Heart left ventricle (tissue), 16 donors: ENCODE measurements at regions not wholly inside any gene's neighbourhood (a gene's known extent, or its start where the extent isn't known, plus 50 kb on each side); places are given as distances from the start of the nearest gene placed in this dataset.

Experiments used
- ATAC-seq, 4 donors: fragments of 200-7000 bp; cut with Tn5 transposase; one replicate each; pipeline ENCODE4 v1.9.1; 2020 to 2022; ENCODE audit warnings: moderate library complexity in 4 of 4, mild to moderate bottlenecking in 3 of 4, moderate number of reproducible peaks in 1 of 4
- DNase-seq, 5 donors: peaks; one replicate each; pipeline ENCODE4 v3.0.0-alpha.2; 2020
- H3K27ac ChIP-seq, 12 donors: fragments of 200-600 bp; sonication (generic) in 4 of 12; one replicate each; pipeline versions ENCODE4 v1.5.0 to v1.8.0; 2016 to 2022; ENCODE audit warnings: mild to moderate bottlenecking in 2 of 12
- H3K27me3 ChIP-seq, 9 donors: fragments of 200-600 bp; sonication (generic) in 2 of 9; one replicate each; pipeline versions ENCODE4 v1.5.1 to v1.8.0; 2016 to 2022; ENCODE audit warnings: mild to moderate bottlenecking in 3 of 9
- H3K36me3 ChIP-seq, 9 donors: fragments of 200-600 bp; sonication (generic) in 2 of 9; one replicate each; pipeline versions ENCODE4 v1.5.0 to v1.8.0; 2018 to 2022; ENCODE audit warnings: mild to moderate bottlenecking in 2 of 9
- H3K4me1 ChIP-seq, 12 donors: fragments of 200-600 bp; sonication (generic) in 4 of 12; one replicate each; pipeline versions ENCODE4 v1.5.0 to v1.8.0; 2016 to 2022; ENCODE audit warnings: mild to moderate bottlenecking in 3 of 12
- H3K4me3 ChIP-seq, 12 donors: fragments of 200-600 bp; sonication (generic) in 4 of 12; one replicate each; pipeline versions ENCODE4 v1.5.0 to v1.8.0; 2017 to 2022; ENCODE audit warnings: mild to moderate bottlenecking in 9 of 12, moderate library complexity in 4 of 12
- H3K9me3 ChIP-seq, 12 donors: fragments of 200-600 bp; sonication (generic) in 4 of 12; one replicate each; pipeline versions ENCODE4 v1.5.0 to v1.8.0; 2016 to 2022; ENCODE audit warnings: mild to moderate bottlenecking in 1 of 12
- POLR2A ChIP-seq, 2 donors: fragments of 450-650 bp; IDR thresholded peaks; one replicate each; pipeline ENCODE4 v1.6.1; 2017; ENCODE audit warnings: antibody characterized with exemption in 2 of 2, mild to moderate bottlenecking in 2 of 2, moderate library complexity in 2 of 2
- WGBS, 4 donors: extraction: QIAGEN DNeasy Blood & Tissue Kit in 2 of 4; methylation state at CpG; one replicate each; pipeline versions ENCODE4 v1.1.5 to v1.1.7; 2013 to 2018; 5-methylcytosine and 5-hydroxymethylcytosine counted together
- intact Hi-C, 10 donors: fragments of 100-400 bp; cut with DNase I; formaldehyde crosslinking; loops; one replicate each; pipeline versions ENCODE4 v1.11.1 to v1.14.2; 2022
- TF ChIP-seq, protein P1 (sequence below), 12 donors: fragments of 200-600 bp; sonication (generic) in 4 of 12; IDR thresholded peaks; one replicate each; pipeline versions ENCODE4 v1.5.0 to v1.8.0; 2018 to 2022; ENCODE audit warnings: antibody characterized with exemption in 12 of 12, mild to moderate bottlenecking in 5 of 12
- donor health status: ischemic (EF 13 %, LVEDD 7.1; RV severe dilation, severe dysfunction).
- donor health status: healthy with polysubstance abuse.
- donor health status: DM: no; HTN: yes; CAD: no.
- donor health status: DM: no; HTN: no; CAD: no.
- donor health status: ischemic (EF 25% LVEDD 6.9; RV normal size, moderate dysfunction).
- donor health status: ischemic (EF 25% LVEDD 5.7; RV mildly dilated, moderate dysfunction).
- donor health status: healthy.
- donor health status: DM: yes; HTN: yes; CAD: no.
- donor health status: ischemic (EF 35%, LVEDD 5.7; RV mildly dilated, moderate dysfunction).
- donor health status: nonischemic (EF 11% LVEDD 7.7; RV severe dilation, severe dysfunction).
- donor health status: DM: yes; HTN: yes; CAD: no.
- donor health status: PGD.
- donor health status: ischemic (EF 29% LVEDD 5.4; RV normal size, mild dysfunction).
- donor health status: nonischemic (EF 23%, LVEDD 6.1; RV moderate dilation, normal function).

DNA sequence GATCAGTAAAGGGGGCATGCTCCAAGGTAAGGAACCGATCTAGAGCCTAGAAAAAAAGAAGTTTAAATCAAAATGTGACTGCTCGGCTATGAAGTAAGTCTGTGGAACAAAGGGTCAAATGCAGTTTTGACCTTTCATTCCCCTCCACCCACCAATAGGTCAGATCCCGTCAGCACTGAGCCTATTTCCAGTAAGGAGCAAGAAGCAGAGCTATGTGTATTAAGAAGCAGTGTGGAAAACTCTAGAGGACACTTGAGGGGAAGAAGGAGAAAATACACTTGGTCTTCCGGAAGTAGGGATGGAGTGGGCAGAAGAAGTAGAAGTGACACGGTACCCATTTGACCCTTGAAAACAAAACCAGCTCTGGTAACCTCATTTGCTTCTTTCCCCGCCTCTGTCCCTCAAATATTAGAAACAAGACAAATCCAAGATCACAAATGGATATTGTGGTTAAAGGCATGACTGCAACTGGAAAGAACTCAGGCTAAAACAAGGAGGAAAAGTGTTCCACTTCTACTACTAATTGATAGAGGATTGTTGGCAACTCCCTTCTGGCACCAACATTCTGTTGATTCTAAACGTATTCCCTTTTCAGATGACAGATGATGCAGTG is 888.3 kb upstream of the NR2F2 start:
- H3K9me3 ChIP-seq: no peaks in the 10 kb centered on the region
- TF ChIP-seq POLR2A (IDR thresholded peaks at IDR 0.05): no peak
- TF ChIP-seq, protein P1, sequence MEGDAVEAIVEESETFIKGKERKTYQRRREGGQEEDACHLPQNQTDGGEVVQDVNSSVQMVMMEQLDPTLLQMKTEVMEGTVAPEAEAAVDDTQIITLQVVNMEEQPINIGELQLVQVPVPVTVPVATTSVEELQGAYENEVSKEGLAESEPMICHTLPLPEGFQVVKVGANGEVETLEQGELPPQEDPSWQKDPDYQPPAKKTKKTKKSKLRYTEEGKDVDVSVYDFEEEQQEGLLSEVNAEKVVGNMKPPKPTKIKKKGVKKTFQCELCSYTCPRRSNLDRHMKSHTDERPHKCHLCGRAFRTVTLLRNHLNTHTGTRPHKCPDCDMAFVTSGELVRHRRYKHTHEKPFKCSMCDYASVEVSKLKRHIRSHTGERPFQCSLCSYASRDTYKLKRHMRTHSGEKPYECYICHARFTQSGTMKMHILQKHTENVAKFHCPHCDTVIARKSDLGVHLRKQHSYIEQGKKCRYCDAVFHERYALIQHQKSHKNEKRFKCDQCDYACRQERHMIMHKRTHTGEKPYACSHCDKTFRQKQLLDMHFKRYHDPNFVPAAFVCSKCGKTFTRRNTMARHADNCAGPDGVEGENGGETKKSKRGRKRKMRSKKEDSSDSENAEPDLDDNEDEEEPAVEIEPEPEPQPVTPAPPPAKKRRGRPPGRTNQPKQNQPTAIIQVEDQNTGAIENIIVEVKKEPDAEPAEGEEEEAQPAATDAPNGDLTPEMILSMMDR (IDR thresholded peaks at IDR 0.05): no peak
- intact Hi-C loops: no loop called here
- no peaks in the 10 kb centered on the region for H3K36me3 ChIP-seq
- ATAC-seq: peak; percentile 48 to 62 (median 62)
- peak overlapping the region in 10 of 12 donors; percentile 26 to 70 (median 52) for H3K27ac ChIP-seq
- no peak for DNase-seq
- H3K27me3 ChIP-seq: no peaks in the 10 kb centered on the region
- H3K4me3 ChIP-seq: no peak overlapping the region
- 72 to 84% (median 75%) methylated on average over 7 of the region's 7 CpGs for WGBS, 4 donors
- H3K4me1 ChIP-seq: peaks cover 0 to 14% (median 0%) of the 10 kb centered on the region in 12 donors

DNA sequence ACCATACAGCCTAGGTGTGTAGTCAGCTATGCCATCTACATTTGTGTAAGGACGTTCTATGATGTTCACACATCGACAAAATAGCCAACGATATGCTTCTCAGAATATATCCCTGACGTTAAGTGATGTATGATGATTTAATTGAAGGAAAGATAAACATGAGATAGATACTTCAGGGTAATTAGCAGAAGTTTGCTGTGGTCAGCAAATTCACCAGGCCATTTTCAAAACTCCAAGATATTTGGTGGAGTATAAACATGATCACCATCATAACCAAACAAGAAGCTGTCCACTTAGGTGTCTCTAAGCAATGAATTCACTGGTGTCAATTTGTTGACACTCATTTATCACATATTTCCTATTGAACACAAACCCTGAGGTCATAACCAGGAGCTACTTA is 885.6 kb upstream of the NR2F2 start:
- DNase-seq: no peak
- Histone ChIP-seq H3K4me1 (peaks cover 0 to 14% (median 0%) of the 10 kb centered on the region in 12 donors), H3K4me3 (no peak overlapping the region), H3K27me3 (no peaks in the 10 kb centered on the region), H3K9me3 (no peaks in the 10 kb centered on the region), H3K36me3 (no peaks in the 10 kb centered on the region), H3K27ac (no peak overlapping the region)
- TF ChIP-seq POLR2A (IDR thresholded peaks at IDR 0.05): no peak
- TF ChIP-seq, protein P1 (IDR thresholded peaks at IDR 0.05): no peak
- intact Hi-C loops: no loop called here
- ATAC-seq: no peak
- 91 to 97% (median 95%) methylated on average over 4 of the region's 4 CpGs for WGBS, 4 donors

DNA sequence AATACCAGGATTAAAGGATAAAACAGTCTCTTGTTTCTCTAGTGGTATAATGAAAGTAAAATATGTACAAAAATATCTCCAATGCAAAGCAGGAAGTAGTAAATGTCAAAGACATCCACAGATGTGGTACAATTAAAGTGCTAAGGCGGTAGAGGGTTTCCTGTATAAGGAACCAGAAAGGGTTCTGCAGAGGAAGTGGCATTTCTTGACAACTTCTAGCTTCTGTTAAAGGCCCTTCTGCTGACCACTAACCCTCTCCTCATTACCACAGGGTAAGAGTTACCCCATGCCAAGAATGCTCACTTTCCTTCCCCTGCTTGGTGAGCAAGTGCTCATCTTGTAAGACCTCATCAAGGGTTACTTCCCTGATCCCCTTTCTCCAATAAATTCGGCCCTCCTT is 883.6 kb upstream of the NR2F2 start:
- no peaks in the 10 kb centered on the region for H3K27me3 ChIP-seq
- DNase-seq (no peak), ATAC-seq (peak in 1 of 4 donors; percentile 50)
- 46 to 56% (median 52%) methylated on average over 2 of the region's 2 CpGs for WGBS, 4 donors
- no peak overlapping the region for H3K27ac ChIP-seq
- no peaks in the 10 kb centered on the region for H3K36me3 ChIP-seq
- peaks cover 0 to 6% (median 0%) of the 10 kb centered on the region in 12 donors for H3K4me1 ChIP-seq
- no peaks in the 10 kb centered on the region for H3K9me3 ChIP-seq
- intact Hi-C loops: no loop called here
- TF ChIP-seq, protein P1 (IDR thresholded peaks at IDR 0.05): no peak
- TF ChIP-seq POLR2A (IDR thresholded peaks at IDR 0.05): no peak
- H3K4me3 ChIP-seq: no peak overlapping the region

DNA sequence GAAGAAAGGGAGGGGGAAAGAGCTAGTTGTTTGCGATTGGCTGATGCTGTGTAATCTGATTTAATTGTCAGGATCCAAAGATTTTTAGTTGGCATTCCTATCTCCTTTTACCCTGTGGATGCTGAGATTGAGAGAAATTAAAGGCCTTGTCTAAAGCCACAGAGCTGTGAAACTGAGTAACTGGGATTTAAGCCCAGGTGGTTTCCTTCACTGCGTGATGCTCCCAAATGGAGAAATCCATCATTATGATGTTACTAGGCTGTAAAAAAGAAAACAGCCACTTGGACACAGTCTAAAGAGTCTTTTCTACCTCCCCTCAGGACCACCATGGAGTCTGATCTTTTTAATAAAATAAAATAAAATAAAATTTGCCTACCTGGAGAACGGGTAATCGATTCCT is 883.0 kb upstream of the NR2F2 start:
- no peak overlapping the region for H3K4me3 ChIP-seq
- H3K27me3 ChIP-seq: no peaks in the 10 kb centered on the region
- DNase-seq (no peak), ATAC-seq (no peak)
- H3K9me3 ChIP-seq: no peaks in the 10 kb centered on the region
- H3K4me1 ChIP-seq: peaks cover 0 to 6% (median 0%) of the 10 kb centered on the region in 12 donors
- H3K27ac ChIP-seq: no peak overlapping the region
- intact Hi-C loops: no loop called here
- no peak for TF ChIP-seq POLR2A (IDR thresholded peaks at IDR 0.05)
- TF ChIP-seq, protein P1 (IDR thresholded peaks at IDR 0.05): no peak
- WGBS, 4 donors: 96 to 97% (median 97%) methylated on average over 4 of the region's 4 CpGs
- H3K36me3 ChIP-seq: no peaks in the 10 kb centered on the region
